Stimulated activated memory B cell treated with anti-CD40 and anti-IgM and Interleukin-4, amounts not matched to agents 10 μg/mL and 1 μg/mL and 100 μg/mL, for 72 hours (primary cell): ENCODE measurements at regions not wholly inside any gene's neighbourhood (a gene's known extent, or its start where the extent isn't known, plus 50 kb on each side); places are given as distances from the start of the nearest gene placed in this dataset.
A peak's percentile ranks its signal among the peaks of the same experiment; 100 is the strongest.
"Not testable (repeated sequence)": the region's sequence is repeated elsewhere in the genome, so short reads cannot be mapped to it uniquely, and the experiment has no call there.

Source experiments
- ATAC-seq: fragments of 150-1000 bp; cut with Tn5 transposase; 2 replicates; pipeline ENCODE4 v1.10.0; 2021
- H3K27ac Mint-ChIP-seq: one replicate; pipeline ENCODE4 v1.8.0; 2022; ENCODE audit warnings: mild to moderate bottlenecking, mixed read lengths
- H3K27me3 Mint-ChIP-seq: one replicate; pipeline ENCODE4 v1.8.0; 2022; ENCODE audit warnings: mixed read lengths
- H3K36me3 Mint-ChIP-seq: one replicate; pipeline ENCODE4 v1.8.0; 2022; ENCODE audit warnings: mixed read lengths
- H3K4me1 Mint-ChIP-seq: one replicate; pipeline ENCODE4 v1.8.0; 2022; ENCODE audit warnings: mixed read lengths
- H3K4me3 Mint-ChIP-seq: one replicate; pipeline ENCODE4 v1.8.0; 2022; ENCODE audit warnings: mild to moderate bottlenecking, moderate library complexity, mixed read lengths
- H3K9me3 Mint-ChIP-seq: one replicate; pipeline ENCODE4 v1.8.0; 2022; ENCODE audit warnings: mixed read lengths

DNA sequence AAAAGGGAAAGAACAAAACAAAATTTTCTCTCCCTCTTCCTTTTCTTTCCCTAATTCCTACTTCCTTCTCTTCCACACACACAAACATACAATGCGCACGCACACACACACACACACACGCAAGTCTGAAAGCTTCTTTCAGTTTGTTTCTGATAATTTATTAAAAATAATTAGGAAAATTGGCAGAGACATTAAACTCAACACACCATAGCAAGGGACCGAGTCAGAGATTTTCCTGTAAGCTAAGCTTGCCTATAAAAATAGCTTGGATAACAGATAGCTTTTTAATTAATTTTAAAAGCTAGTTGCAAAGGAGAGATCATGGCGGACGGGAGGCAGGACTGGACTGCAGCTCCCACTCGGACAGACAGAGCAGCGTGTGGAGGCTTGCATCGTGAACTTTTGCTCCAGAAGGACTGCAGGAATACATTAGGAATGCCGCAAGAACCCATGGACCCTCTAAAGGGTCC, 92.6 kb upstream of the MAPK10 start:
- H3K27me3 Mint-ChIP-seq = peaks cover 34% of the 10 kb centered on the region
- H3K4me1 Mint-ChIP-seq = no peaks in the 10 kb centered on the region
- H3K4me3 Mint-ChIP-seq = no peak overlapping the region
- H3K27ac Mint-ChIP-seq = no peak overlapping the region
- H3K9me3 Mint-ChIP-seq = no peaks in the 10 kb centered on the region
- no peak for ATAC-seq
- no peaks in the 10 kb centered on the region for H3K36me3 Mint-ChIP-seq

DNA sequence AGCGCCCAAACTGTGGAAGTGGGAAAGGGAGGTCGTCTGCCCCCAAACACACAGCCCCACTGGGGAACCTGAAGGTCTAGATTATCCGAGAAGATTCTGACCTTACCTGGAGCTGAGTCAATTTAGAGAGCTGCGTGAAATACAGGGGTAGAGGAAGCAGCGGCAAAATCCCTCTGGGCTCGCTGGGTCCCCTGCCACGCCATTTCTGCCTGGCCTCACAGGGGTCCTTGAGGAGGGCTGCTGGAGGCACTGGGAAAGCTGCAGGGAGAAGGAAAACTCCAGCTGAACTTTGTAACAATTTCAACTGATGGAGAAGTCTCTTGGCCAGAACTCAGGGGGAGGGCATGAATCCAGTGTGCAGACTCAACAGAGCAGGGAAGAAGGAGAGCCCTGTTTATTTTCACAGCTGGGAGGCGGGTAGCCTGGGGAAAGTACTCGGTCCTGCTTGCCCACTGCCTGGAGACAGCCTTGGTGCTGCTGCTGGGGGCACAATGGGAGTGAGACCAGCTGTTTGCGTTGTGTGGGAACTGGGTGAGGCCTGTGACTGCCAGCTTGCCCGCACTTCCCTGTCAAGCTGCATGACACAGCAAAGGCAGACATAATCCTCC, 93.2 kb upstream of the MAPK10 start:
- no peaks in the 10 kb centered on the region for H3K4me1 Mint-ChIP-seq
- peaks cover 34% of the 10 kb centered on the region for H3K27me3 Mint-ChIP-seq
- H3K27ac Mint-ChIP-seq = no peak overlapping the region
- no peaks in the 10 kb centered on the region for H3K9me3 Mint-ChIP-seq
- ATAC-seq = no peak
- no peaks in the 10 kb centered on the region for H3K36me3 Mint-ChIP-seq
- no peak overlapping the region for H3K4me3 Mint-ChIP-seq

- ATAC-seq, H3K36me3 Mint-ChIP-seq, H3K4me3 Mint-ChIP-seq, H3K4me1 Mint-ChIP-seq, H3K9me3 Mint-ChIP-seq, H3K27ac Mint-ChIP-seq: not testable (repeated sequence)
- H3K27me3 Mint-ChIP-seq = peaks cover 34% of the 10 kb centered on the region
These were observed 93.8 kb upstream of the MAPK10 start for GRCh38 chr4:86453611-86454072.

DNA sequence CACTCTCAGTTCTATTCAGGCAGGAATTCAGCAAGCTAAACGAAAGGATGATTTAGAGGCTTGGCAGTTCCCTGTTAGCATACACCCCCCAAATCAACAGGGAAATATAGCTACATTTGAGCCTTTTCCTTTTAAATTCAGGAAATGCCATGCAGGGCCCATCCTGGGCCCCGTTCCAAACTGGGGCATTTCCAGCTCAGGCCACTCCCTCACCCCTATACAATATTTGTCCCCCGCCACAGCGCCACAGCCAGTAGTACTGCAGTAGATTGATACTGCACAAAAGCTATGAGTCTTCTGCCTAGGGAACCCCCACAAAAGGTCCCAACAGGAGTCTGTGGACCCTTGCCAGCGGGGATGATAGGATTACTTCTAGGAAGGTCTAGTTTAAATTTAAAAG, 102.0 kb upstream of the MAPK10 start:
- no peak for ATAC-seq
- Mint-ChIP-seq H3K4me1 (no peaks in the 10 kb centered on the region), H3K36me3 (no peaks in the 10 kb centered on the region), H3K27ac (no peak overlapping the region), H3K9me3 (peaks cover 6% of the 10 kb centered on the region), H3K4me3 (no peak overlapping the region), H3K27me3 (no peaks in the 10 kb centered on the region)

GRCh38 chr4:86472377-86473019, 112.6 kb upstream of the MAPK10 start:
- Mint-ChIP-seq H3K9me3 (no peaks in the 10 kb centered on the region), H3K4me1 (no peaks in the 10 kb centered on the region), H3K27me3 (peaks cover 9% of the 10 kb centered on the region), H3K4me3 (no peak overlapping the region), H3K27ac (no peak overlapping the region), H3K36me3 (no peaks in the 10 kb centered on the region)
- no peak for ATAC-seq

DNA sequence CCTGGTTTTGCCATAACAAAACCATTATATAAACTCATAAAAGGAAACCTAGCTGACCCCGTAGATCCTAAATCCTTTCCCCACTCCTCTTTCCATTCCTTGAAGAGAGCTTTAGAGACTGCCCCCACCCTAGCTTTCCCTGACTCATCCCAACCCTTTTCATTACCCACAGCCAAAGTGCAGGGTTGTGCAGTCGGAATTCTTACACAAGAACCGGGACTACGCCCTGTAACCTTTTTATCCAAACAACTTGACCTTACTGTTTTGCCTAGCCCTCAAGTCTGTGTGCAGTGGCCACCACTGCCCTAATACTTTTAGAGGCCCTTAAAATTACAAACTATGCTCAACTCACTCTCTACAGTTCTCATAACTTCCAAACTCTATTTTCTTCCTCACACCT, 116.0 kb upstream of the PTPN13 start:
- ATAC-seq, H3K27ac Mint-ChIP-seq, H3K36me3 Mint-ChIP-seq, H3K27me3 Mint-ChIP-seq, H3K9me3 Mint-ChIP-seq, H3K4me1 Mint-ChIP-seq, H3K4me3 Mint-ChIP-seq: not testable (repeated sequence)

DNA sequence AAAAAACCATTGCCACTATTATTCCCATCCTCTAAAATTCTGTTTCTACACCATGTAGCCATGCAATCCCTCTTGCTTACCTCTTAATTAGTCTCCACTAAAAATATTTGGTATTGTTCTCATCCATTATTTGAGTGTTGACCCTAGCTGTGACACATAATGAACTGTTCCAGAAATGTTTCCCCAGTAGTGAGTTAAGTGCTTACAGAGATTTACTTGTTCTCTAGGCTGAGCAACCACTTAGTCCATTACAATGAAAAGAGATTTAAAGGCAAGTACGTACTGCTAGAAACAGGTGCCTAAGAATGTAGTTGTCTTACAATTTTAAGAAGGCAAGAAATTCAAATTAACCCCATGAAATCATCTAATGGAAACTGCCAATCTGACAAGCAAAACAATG, 112.7 kb upstream of the PTPN13 start:
- Mint-ChIP-seq H3K27ac (no peak overlapping the region), H3K4me3 (no peak overlapping the region), H3K9me3 (no peaks in the 10 kb centered on the region), H3K36me3 (no peaks in the 10 kb centered on the region), H3K27me3 (no peaks in the 10 kb centered on the region), H3K4me1 (no peaks in the 10 kb centered on the region)
- ATAC-seq = no peak

DNA sequence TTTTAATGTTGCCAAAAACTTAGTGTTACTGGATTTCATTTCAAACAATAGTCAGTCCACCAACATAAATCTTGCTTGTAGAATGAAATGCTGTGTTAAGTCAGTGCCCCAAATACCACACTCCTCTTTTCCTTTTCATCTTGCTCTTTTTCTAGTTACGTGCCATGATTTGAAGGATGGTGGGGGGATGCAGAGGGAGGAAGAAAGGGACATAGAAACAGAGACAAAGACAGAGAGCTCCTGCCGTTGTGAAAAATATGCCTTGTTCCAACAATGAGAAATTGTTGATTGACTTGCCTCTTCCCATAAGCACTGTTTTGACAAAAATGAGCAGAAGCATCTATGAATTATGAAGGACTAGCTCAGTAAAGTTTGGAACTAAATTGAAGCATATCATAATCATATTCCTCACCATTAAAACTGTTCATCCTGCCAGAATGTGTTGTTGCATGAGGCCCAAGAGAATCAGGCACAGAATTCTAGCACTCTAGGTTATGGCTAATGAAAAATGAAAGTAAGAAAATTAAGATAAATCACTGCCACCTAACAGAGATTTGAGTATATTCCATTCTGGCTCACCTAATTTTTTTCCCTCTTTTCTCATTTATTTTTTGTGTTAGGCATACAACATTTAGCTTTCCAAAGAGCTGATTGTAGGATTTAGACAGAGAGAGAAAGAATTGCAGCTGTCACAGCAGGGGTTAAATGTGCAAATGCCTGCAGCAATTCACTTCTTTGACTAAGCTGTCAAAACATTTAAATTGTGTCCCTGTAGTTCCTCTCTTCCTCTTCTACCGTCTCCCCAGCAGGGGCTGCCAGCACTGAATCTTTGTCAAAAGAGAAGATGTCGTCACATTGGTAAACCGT, 111.6 kb upstream of the PTPN13 start:
- no peaks in the 10 kb centered on the region for H3K9me3 Mint-ChIP-seq
- no peaks in the 10 kb centered on the region for H3K36me3 Mint-ChIP-seq
- H3K4me1 Mint-ChIP-seq = no peaks in the 10 kb centered on the region
- ATAC-seq = peak; percentile 34
- H3K27ac Mint-ChIP-seq = no peak overlapping the region
- no peak overlapping the region for H3K4me3 Mint-ChIP-seq
- no peaks in the 10 kb centered on the region for H3K27me3 Mint-ChIP-seq

GRCh38 chr4:86483173-86483490, 111.0 kb upstream of the PTPN13 start:
- H3K9me3 Mint-ChIP-seq = no peaks in the 10 kb centered on the region
- H3K27me3 Mint-ChIP-seq = no peaks in the 10 kb centered on the region
- no peaks in the 10 kb centered on the region for H3K36me3 Mint-ChIP-seq
- no peak overlapping the region for H3K4me3 Mint-ChIP-seq
- no peaks in the 10 kb centered on the region for H3K4me1 Mint-ChIP-seq
- ATAC-seq = no peak
- no peak overlapping the region for H3K27ac Mint-ChIP-seq

DNA sequence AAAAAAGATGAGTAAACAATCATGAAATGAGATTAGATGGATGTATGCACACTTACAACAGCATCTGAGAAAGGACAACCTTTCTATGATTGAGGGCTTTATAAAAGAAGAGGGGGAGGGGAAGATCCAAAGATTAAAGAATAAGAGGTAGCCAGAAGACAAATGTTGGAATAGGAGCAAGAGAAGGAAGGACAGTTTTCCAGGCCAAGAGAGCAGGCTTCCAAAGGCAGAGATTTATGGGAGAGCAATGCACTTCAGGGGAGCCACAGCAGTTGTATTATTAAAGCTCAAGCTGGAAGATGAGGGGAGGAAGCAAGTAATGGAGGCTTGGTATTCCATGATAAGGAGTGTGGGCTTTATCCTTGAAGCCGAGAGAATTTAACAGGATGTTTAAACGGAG, 110.3 kb upstream of the PTPN13 start:
- Mint-ChIP-seq H3K4me1 (no peaks in the 10 kb centered on the region), H3K36me3 (no peaks in the 10 kb centered on the region), H3K4me3 (no peak overlapping the region), H3K9me3 (no peaks in the 10 kb centered on the region), H3K27me3 (no peaks in the 10 kb centered on the region), H3K27ac (no peak overlapping the region)
- no peak for ATAC-seq

DNA sequence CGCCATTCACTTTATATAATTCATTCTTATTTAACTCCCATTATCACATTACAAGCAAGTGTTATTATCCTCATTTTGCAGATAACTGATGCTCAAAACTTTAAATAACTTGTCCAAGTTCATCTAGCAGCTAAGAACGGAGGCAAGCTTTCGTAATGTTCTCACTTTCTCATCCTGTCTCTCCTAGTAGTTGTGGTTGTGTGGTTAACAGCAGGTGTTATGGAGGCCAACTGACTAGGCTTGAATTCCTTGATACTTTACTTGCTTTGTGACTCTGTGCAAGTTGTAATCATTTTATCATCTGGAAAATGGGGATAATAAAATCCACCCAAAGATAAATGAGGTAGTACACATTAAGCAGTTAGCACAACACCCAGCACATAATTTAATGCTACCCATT, 109.9 kb upstream of the PTPN13 start:
- H3K9me3 Mint-ChIP-seq = no peaks in the 10 kb centered on the region
- H3K27me3 Mint-ChIP-seq = no peaks in the 10 kb centered on the region
- no peak for ATAC-seq
- no peak overlapping the region for H3K4me3 Mint-ChIP-seq
- H3K36me3 Mint-ChIP-seq = no peaks in the 10 kb centered on the region
- no peak overlapping the region for H3K27ac Mint-ChIP-seq
- no peaks in the 10 kb centered on the region for H3K4me1 Mint-ChIP-seq

DNA sequence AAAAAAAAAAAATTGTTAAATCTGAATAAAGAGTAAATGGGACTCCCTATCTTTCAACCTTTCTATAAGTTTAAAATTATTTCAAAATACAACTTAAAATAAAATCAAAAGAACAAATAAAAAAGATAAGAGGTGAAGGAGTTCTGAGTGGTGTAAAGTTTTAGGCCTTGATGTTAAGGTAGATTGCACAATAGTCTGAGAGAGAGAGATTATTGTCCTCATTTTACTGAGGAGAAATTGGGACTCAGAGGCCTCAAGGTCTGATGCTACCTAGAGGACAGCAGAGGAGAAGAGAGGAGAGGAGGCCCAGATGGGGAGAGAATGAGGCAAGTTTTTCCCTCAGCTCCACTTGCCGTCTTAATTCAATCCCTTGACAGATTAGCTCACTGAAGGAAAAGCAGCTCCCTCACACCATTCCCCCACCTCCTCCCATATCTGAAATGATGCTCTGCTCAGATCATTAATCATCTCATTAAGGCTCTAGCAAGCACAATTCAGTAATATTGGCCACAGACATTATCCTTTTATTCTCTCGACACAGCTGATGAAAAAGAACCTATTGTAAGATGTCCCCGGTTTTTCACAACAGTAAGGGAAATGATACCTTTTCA, 106.3 kb upstream of the PTPN13 start:
- Mint-ChIP-seq H3K27ac (no peak overlapping the region), H3K27me3 (no peaks in the 10 kb centered on the region), H3K9me3 (no peaks in the 10 kb centered on the region), H3K4me1 (no peaks in the 10 kb centered on the region), H3K36me3 (no peaks in the 10 kb centered on the region), H3K4me3 (no peak overlapping the region)
- ATAC-seq = no peak

- Mint-ChIP-seq H3K4me3 (no peak overlapping the region), H3K4me1 (no peaks in the 10 kb centered on the region), H3K36me3 (no peaks in the 10 kb centered on the region), H3K27me3 (peaks cover 8% of the 10 kb centered on the region), H3K27ac (no peak overlapping the region), H3K9me3 (no peaks in the 10 kb centered on the region)
- ATAC-seq = no peak
These were observed 100.7 kb upstream of the PTPN13 start for GRCh38 chr4:86493460-86493859.

GRCh38 chr4:86496094-86497080, 97.7 kb upstream of the PTPN13 start:
- H3K9me3 Mint-ChIP-seq = no peaks in the 10 kb centered on the region
- no peak overlapping the region for H3K27ac Mint-ChIP-seq
- peaks cover 8% of the 10 kb centered on the region for H3K27me3 Mint-ChIP-seq
- no peak overlapping the region for H3K4me3 Mint-ChIP-seq
- ATAC-seq = no peak
- H3K4me1 Mint-ChIP-seq = no peaks in the 10 kb centered on the region
- no peaks in the 10 kb centered on the region for H3K36me3 Mint-ChIP-seq

- peaks cover 8% of the 10 kb centered on the region for H3K27me3 Mint-ChIP-seq
- no peaks in the 10 kb centered on the region for H3K4me1 Mint-ChIP-seq
- H3K36me3 Mint-ChIP-seq = no peaks in the 10 kb centered on the region
- no peak for ATAC-seq
- H3K4me3 Mint-ChIP-seq = no peak overlapping the region
- no peaks in the 10 kb centered on the region for H3K9me3 Mint-ChIP-seq
- H3K27ac Mint-ChIP-seq = no peak overlapping the region
These were observed 97.0 kb upstream of the PTPN13 start for GRCh38 chr4:86497131-86497530.
